Sigmoid colon (tissue), 4 donors: ENCODE measurements at regions not wholly inside any gene's neighbourhood (a gene's known extent, or its start where the extent isn't known, plus 50 kb on each side); places are given as distances from the start of the nearest gene placed in this dataset.

Experiments used
- EP300 ChIP-seq, 4 donors: sonication (generic); formaldehyde crosslinking; IDR thresholded peaks; one replicate each; pipeline ENCODE4 v1.6.1; 2017; ENCODE audit warnings: antibody characterized with exemption in 4 of 4
- POLR2AphosphoS5 ChIP-seq, 4 donors: sonication (generic); formaldehyde crosslinking; IDR thresholded peaks; one replicate each; pipeline ENCODE4 v1.6.1; 2017; ENCODE audit warnings: antibody characterized with exemption in 4 of 4
- TF ChIP-seq, protein P1 (sequence below), 4 experiments: fragments of 450-650 bp in 3 of 4; fragments of 200-600 bp in 1 of 4; IDR thresholded peaks; one replicate each; pipeline ENCODE4 v1.5.1; 2016 to 2019; ENCODE audit warnings: antibody characterized with exemption in 4 of 4, mild to moderate bottlenecking in 3 of 4, moderate library complexity in 2 of 4

DNA sequence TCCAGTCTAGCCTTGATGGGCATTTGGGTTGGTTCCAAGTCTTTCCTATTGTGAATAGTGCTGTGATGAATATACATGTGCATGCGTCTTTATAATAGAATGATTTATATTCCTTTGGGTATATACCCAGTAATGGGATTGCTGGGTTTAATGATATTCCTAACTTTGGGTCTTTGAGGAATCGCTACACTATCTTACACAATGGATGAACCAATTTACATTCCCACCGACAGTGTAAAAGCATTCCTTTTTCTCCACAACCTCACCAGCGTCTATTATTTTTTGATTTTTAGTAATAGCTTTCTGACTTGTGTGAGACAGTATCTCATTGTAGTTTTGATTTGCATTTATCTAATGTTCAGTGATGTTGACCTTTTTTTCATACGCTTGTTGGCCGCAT lies 1040.1 kb downstream of the MAT2B start:
- TF ChIP-seq, protein P1, sequence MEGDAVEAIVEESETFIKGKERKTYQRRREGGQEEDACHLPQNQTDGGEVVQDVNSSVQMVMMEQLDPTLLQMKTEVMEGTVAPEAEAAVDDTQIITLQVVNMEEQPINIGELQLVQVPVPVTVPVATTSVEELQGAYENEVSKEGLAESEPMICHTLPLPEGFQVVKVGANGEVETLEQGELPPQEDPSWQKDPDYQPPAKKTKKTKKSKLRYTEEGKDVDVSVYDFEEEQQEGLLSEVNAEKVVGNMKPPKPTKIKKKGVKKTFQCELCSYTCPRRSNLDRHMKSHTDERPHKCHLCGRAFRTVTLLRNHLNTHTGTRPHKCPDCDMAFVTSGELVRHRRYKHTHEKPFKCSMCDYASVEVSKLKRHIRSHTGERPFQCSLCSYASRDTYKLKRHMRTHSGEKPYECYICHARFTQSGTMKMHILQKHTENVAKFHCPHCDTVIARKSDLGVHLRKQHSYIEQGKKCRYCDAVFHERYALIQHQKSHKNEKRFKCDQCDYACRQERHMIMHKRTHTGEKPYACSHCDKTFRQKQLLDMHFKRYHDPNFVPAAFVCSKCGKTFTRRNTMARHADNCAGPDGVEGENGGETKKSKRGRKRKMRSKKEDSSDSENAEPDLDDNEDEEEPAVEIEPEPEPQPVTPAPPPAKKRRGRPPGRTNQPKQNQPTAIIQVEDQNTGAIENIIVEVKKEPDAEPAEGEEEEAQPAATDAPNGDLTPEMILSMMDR (IDR thresholded peaks at IDR 0.05), result no peak
- no peak for TF ChIP-seq POLR2AphosphoS5 (IDR thresholded peaks at IDR 0.05)
- no peak for TF ChIP-seq EP300 (IDR thresholded peaks at IDR 0.05)
